HepG2 (cell line): ENCODE measurements at regions not wholly inside any gene's neighbourhood (a gene's known extent, or its start where the extent isn't known, plus 50 kb on each side); places are given as distances from the start of the nearest gene placed in this dataset.

Experiments
- ATAC-seq: fragments of 200-7000 bp; cut with Tn5 transposase; 3 replicates; pipeline ENCODE4 v1.9.1; 2020; ENCODE audit warnings: mild to moderate bottlenecking, moderate library complexity
- BruUV-seq: library from RNA; stranded (reverse); fragments of 400-500 nt; replicated peaks from 2 replicates; lab custom pipeline; 2021; lab: Mats Ljungman, UMichigan
- CTCF ChIA-PET: fragments of 300-600 bp; formaldehyde crosslinking; extraction: SDS; loops from one replicate; lab custom pipeline; 2021; ENCODE audit warnings: low total read pairs, inconsistent platforms, low intra/inter-chr PET ratio; lab: Yijun Ruan, JAX
- POLR2A ChIA-PET: fragments of 350-600 bp; sonication (Branson Sonifier 250); formaldehyde crosslinking; loops from one replicate; lab custom pipeline; 2020; ENCODE audit warnings: antibody characterized with exemption, inconsistent platforms; lab: Yijun Ruan, JAX
- DNase-seq: peaks from one replicate; pipeline ENCODE4 v3.0.0-alpha.2; 2015; ENCODE audit warnings: low spot score
- FAIRE-seq: peaks from 3 replicates; lab custom pipeline; 2011; peaks lifted over from hg19 to GRCh38; lab: Jason Lieb, UNC
- H2AFZ ChIP-seq: one replicate; pipeline ENCODE4 v1.6.1; 2011; ENCODE audit warnings: low read length, inconsistent platforms
- H3K27ac ChIP-seq: fragments of 300-600 bp; 3 replicates; pipeline ENCODE4 v1.8.0; 2011; ENCODE audit warnings: mixed run types, mild to moderate bottlenecking, mixed read lengths, low read length, inconsistent platforms; ENCODE audit not compliant: insufficient read depth; ENCODE audit errors: extremely low read length
- H3K27me3 ChIP-seq, 2 experiments: fragments of 200-600 bp in 1 of 2; 2 replicates in 1 of 2; 3 replicates in 1 of 2; pipeline versions ENCODE4 v1.6.0 to v1.8.0; 2011; ENCODE audit warnings: low read length in 2 of 2, mild to moderate bottlenecking in 2 of 2, moderate library complexity in 2 of 2, inconsistent platforms in 1 of 2; ENCODE audit not compliant: insufficient read depth in 2 of 2, control insufficient read depth in 1 of 2
- H3K36me3 ChIP-seq, 2 experiments: fragments of 200-600 bp in 1 of 2; replicated peaks in 1 of 2; 2 replicates in 1 of 2; 3 replicates in 1 of 2; pipeline versions ENCODE4 v1.5.1 to v1.8.0; 2011; ENCODE audit warnings: low read length in 2 of 2, inconsistent platforms in 1 of 2; ENCODE audit not compliant: insufficient read depth in 2 of 2, control insufficient read depth in 1 of 2
- H3K4me1 ChIP-seq: 2 replicates; pipeline ENCODE4 v1.5.1; 2012; ENCODE audit warnings: low read length, inconsistent platforms; ENCODE audit not compliant: insufficient read depth
- H3K4me2 ChIP-seq: 2 replicates; pipeline ENCODE4 v1.6.0; 2011; ENCODE audit warnings: low read depth, low read length, inconsistent platforms
- H3K4me3 ChIP-seq, 3 experiments: fragments of 200-600 bp in 1 of 3; sonication (generic), shearing (Covaris generic) in 1 of 3; replicated peaks in 1 of 3; 2 replicates each; pipeline ENCODE4 v1.5.1; 2011 to 2016; ENCODE audit warnings: low read length in 3 of 3, inconsistent platforms in 2 of 3, low read depth in 2 of 3, mild to moderate bottlenecking in 2 of 3, control low read depth in 1 of 3, mixed read lengths in 1 of 3; ENCODE audit not compliant: insufficient read depth in 1 of 3
- H3K79me2 ChIP-seq: one replicate; pipeline ENCODE4 v1.6.1; 2011; ENCODE audit warnings: low read length, inconsistent platforms; ENCODE audit not compliant: insufficient read depth
- H3K9ac ChIP-seq: 2 replicates; pipeline ENCODE4 v1.6.0; 2011; ENCODE audit warnings: mild to moderate bottlenecking, low read depth, low read length, inconsistent platforms; ENCODE audit not compliant: insufficient read depth
- H3K9me3 ChIP-seq: 2 replicates; pipeline ENCODE4 v1.5.1; 2012; ENCODE audit warnings: mild to moderate bottlenecking, low read length
- H4K20me1 ChIP-seq: 2 replicates; pipeline ENCODE4 v1.6.0; 2011; ENCODE audit warnings: inconsistent platforms, mild to moderate bottlenecking, low read length, moderate library complexity; ENCODE audit not compliant: insufficient read depth
- CTCF ChIP-seq: sonication (generic); formaldehyde crosslinking; IDR thresholded peaks from 2 replicates; pipeline ENCODE4 v1.5.0; 2020; ENCODE audit warnings: mild to moderate bottlenecking, missing genetic modification reagents, moderate library complexity
- DMAP1 ChIP-seq: IDR thresholded peaks from 2 replicates; pipeline ENCODE4 v1.6.1; 2016
- ERF ChIP-seq: IDR thresholded peaks from 2 replicates; pipeline ENCODE4 v1.6.1; 2018; ENCODE audit warnings: missing biosample characterization, missing genetic modification reagents
- GTF2F1 ChIP-seq: fragments of 150-350 bp; IDR thresholded peaks from 2 replicates; pipeline ENCODE4 v1.6.1; 2014; ENCODE audit warnings: low read length
- KDM5A ChIP-seq: fragments of 200-600 bp; sonication (generic); IDR thresholded peaks from 2 replicates; pipeline ENCODE4 v1.7.0; 2018; ENCODE audit warnings: antibody characterized with exemption, mild to moderate bottlenecking, low read length, borderline replicate concordance
- NFE2L1 ChIP-seq: sonication (generic); formaldehyde crosslinking; IDR thresholded peaks from 2 replicates; pipeline ENCODE4 v1.4.0; 2020; ENCODE audit warnings: missing genetic modification reagents, mild to moderate bottlenecking, borderline replicate concordance
- NFKBIZ ChIP-seq: IDR thresholded peaks from 2 replicates; pipeline ENCODE4 v1.6.1; 2018; ENCODE audit warnings: missing genetic modification reagents, missing compliant biosample characterization
- NFYB ChIP-seq: sonication (generic); formaldehyde crosslinking; IDR thresholded peaks from 2 replicates; pipeline ENCODE4 v1.4.0; 2020; ENCODE audit warnings: missing genetic modification reagents
- PAXIP1 ChIP-seq: sonication (generic); formaldehyde crosslinking; conservative IDR thresholded peaks from 2 replicates; pipeline ENCODE4 v1.4.0; 2020; ENCODE audit warnings: mild to moderate bottlenecking, missing genetic modification reagents, moderate library complexity
- SMAD3 ChIP-seq: sonication (generic); formaldehyde crosslinking; IDR thresholded peaks from 2 replicates; pipeline ENCODE4 v1.4.0; 2020; ENCODE audit warnings: missing genetic modification reagents
- SMC3 ChIP-seq: IDR thresholded peaks from 2 replicates; pipeline ENCODE4 v1.6.1; 2011; ENCODE audit warnings: low read length, improper control_type of control experiment
- STAG1 ChIP-seq: sonication (generic); formaldehyde crosslinking; IDR thresholded peaks from 2 replicates; pipeline ENCODE4 v1.4.0; 2020; ENCODE audit warnings: missing genetic modification reagents
- TBX2 ChIP-seq: sonication (generic); formaldehyde crosslinking; IDR thresholded peaks from 2 replicates; pipeline ENCODE4 v1.5.0; 2020; ENCODE audit warnings: missing genetic modification reagents, mild to moderate bottlenecking, borderline replicate concordance
- ZNF546 ChIP-seq: sonication (generic); formaldehyde crosslinking; conservative IDR thresholded peaks from 2 replicates; pipeline ENCODE4 v1.8.1; 2023; ENCODE audit warnings: mild to moderate bottlenecking, missing genetic modification reagents
- ZNF780A ChIP-seq: sonication (generic); formaldehyde crosslinking; IDR thresholded peaks from 2 replicates; pipeline ENCODE4 v1.8.0; 2022; ENCODE audit warnings: mild to moderate bottlenecking, missing genetic modification reagents, moderate library complexity
- WGBS: methylation state at CpG from one replicate; pipeline ENCODE4 v1.1.6; 2017; ENCODE audit warnings: low lambda C conversion rate; 5-methylcytosine and 5-hydroxymethylcytosine counted together
- in situ Hi-C: cut with HindIII; loops from 2 replicates; pipeline ENCODE4 v1.10.0; 2017; ENCODE audit warnings: low pct_unique_long_range_greater_than_20kb; ENCODE audit not compliant: extremely low pct_ligation_motif_present
- intact Hi-C: fragments of 100-400 bp; cut with micrococcal nuclease; formaldehyde crosslinking; loops from one replicate; pipeline ENCODE4 v1.10.0; 2022; ENCODE audit not compliant: unreplicated experiment

- Histone ChIP-seq H3K27ac (no peak overlapping the region), H3K9me3 (no peaks in the 10 kb centered on the region), H2AFZ (no peak overlapping the region), H4K20me1 (no peaks in the 10 kb centered on the region), H3K4me3 (no peak overlapping the region), H3K4me2 (no peak overlapping the region), H3K36me3 (no peaks in the 10 kb centered on the region), H3K4me1 (no peaks in the 10 kb centered on the region), H3K79me2 (no peaks in the 10 kb centered on the region), H3K27me3 (no peaks in the 10 kb centered on the region), H3K9ac (no peak overlapping the region)
- TF ChIP-seq TBX2 (no peak), NFE2L1 (CRISPR knock-in tag) (no peak), SMC3 (peak; percentile 65), CTCF (CRISPR knock-in tag) (peak; percentile 61), STAG1 (peak; percentile 75)
- ATAC-seq = peak; percentile 94
- FAIRE-seq = no peak
- ChIA-PET POLR2A (no interaction called here), CTCF (interaction anchor here (1.6 kb wide), 1 partner anchor 577 kb away, joined by 11 read pairs; no protein-coding TSS in a partner anchor)
- intact Hi-C loops = loop anchor here (5.0 kb wide), 1 partner anchor 360 kb away; the partner anchor contains the start of gene KLF5
- 61% methylated on average over 13 of the region's 13 CpGs for WGBS
- DNase-seq = peak; percentile 27
- BruUV-seq = no TSS peak
- in situ Hi-C loops = loop anchor here (10.0 to 25.0 kb wide), 2 partner anchors 355 to 572 kb away; partner anchors contain the start of gene KLF5
These were observed 358.3 kb downstream of the KLF5 start for GRCh38 chr13:73417012-73417615.

- no peak overlapping the region for H2AFZ ChIP-seq
- CTCF ChIA-PET = interaction anchor here (1.6 kb wide), 1 partner anchor 576 kb away, joined by 11 read pairs; no protein-coding TSS in a partner anchor
- no peak for DNase-seq
- no peaks in the 10 kb centered on the region for H3K9me3 ChIP-seq
- no peaks in the 10 kb centered on the region for H4K20me1 ChIP-seq
- intact Hi-C loops = loop anchor here (5.0 kb wide), 1 partner anchor 359 kb away; the partner anchor contains the start of gene KLF5
- no peak overlapping the region for H3K9ac ChIP-seq
- no peak for FAIRE-seq
- BruUV-seq = no TSS peak
- H3K4me2 ChIP-seq = no peak overlapping the region
- H3K4me3 ChIP-seq = no peak overlapping the region
- POLR2A ChIA-PET = no interaction called here
- H3K27me3 ChIP-seq = no peaks in the 10 kb centered on the region
- in situ Hi-C loops = loop anchor here (10.0 to 25.0 kb wide), 2 partner anchors 354 to 571 kb away; partner anchors contain the start of gene KLF5
- no peak overlapping the region for H3K27ac ChIP-seq
- H3K4me1 ChIP-seq = no peaks in the 10 kb centered on the region
- H3K36me3 ChIP-seq = no peaks in the 10 kb centered on the region
- WGBS = 0% methylated on average over 1 of the region's 1 CpG
- no peak for ATAC-seq
- no peaks in the 10 kb centered on the region for H3K79me2 ChIP-seq
- TF ChIP-seq ZNF780A (CRISPR knock-in tag) = no peak
- TF ChIP-seq NFYB (CRISPR knock-in tag) = no peak
- no peak for TF ChIP-seq NFKBIZ (CRISPR knock-in tag)
- TF ChIP-seq PAXIP1 (CRISPR knock-in tag) = no peak
- TF ChIP-seq GTF2F1 = no peak
- TF ChIP-seq ZNF546 (CRISPR knock-in tag) = no peak
- TF ChIP-seq DMAP1 (CRISPR knock-in tag) = no peak
- no peak for TF ChIP-seq KDM5A
- TF ChIP-seq ERF (CRISPR knock-in tag) = no peak
- no peak for TF ChIP-seq SMAD3 (CRISPR knock-in tag)
These were observed 357.3 kb downstream of the KLF5 start for GRCh38 chr13:73416093-73416492.
